VCaP (cell line): ENCODE measurements at regions not wholly inside any gene's neighbourhood (a gene's known extent, or its start where the extent isn't known, plus 50 kb on each side); places are given as distances from the start of the nearest gene placed in this dataset.
A peak's percentile ranks its signal among the peaks of the same experiment; 100 is the strongest.

Experiments
- H3K27ac ChIP-seq: fragments of 450-650 bp; 2 replicates; pipeline ENCODE4 v1.5.1; 2017
- CTCF ChIP-seq: fragments of 450-650 bp; conservative IDR thresholded peaks from 2 replicates; pipeline ENCODE4 v1.5.1; 2017; ENCODE audit warnings: mild to moderate bottlenecking, moderate library complexity

GRCh38 chr10:47152861-47153349, 147.1 kb upstream of the GDF10 start:
- H3K27ac ChIP-seq: no peak overlapping the region
- TF ChIP-seq CTCF: peak; percentile 41; the same call in 1 of the 2 replicates

- no peak for TF ChIP-seq CTCF
- no peak overlapping the region for H3K27ac ChIP-seq
Observed at GRCh38 chr10:47154762-47155161, 145.2 kb upstream of the GDF10 start.

- no peak overlapping the region for H3K27ac ChIP-seq
- TF ChIP-seq CTCF: no peak
Observed at GRCh38 chr10:47156873-47157272, 143.1 kb upstream of the GDF10 start.

GRCh38 chr10:47158116-47159071, 141.6 kb upstream of the GDF10 start:
- TF ChIP-seq CTCF: no peak
- H3K27ac ChIP-seq: no peak overlapping the region

GRCh38 chr10:47159361-47160260, 140.4 kb upstream of the GDF10 start:
- no peak overlapping the region for H3K27ac ChIP-seq
- TF ChIP-seq CTCF: no peak

GRCh38 chr10:47160261-47160908, 139.6 kb upstream of the GDF10 start:
- no peak for TF ChIP-seq CTCF
- H3K27ac ChIP-seq: no peak overlapping the region
